Nephron (organoid): ENCODE measurements at regions not wholly inside any gene's neighbourhood (a gene's known extent, or its start where the extent isn't known, plus 50 kb on each side); places are given as distances from the start of the nearest gene placed in this dataset.

Source experiments
- H3K27ac Mint-ChIP-seq, 3 experiments: 2 replicates each; pipeline ENCODE4 v1.8.0; 2020; ENCODE audit warnings: mixed read lengths in 3 of 3, mild to moderate bottlenecking in 2 of 3, moderate library complexity in 1 of 3
- H3K27me3 Mint-ChIP-seq: 2 replicates; pipeline ENCODE4 v1.8.0; 2021; ENCODE audit warnings: low read depth, mild to moderate bottlenecking, moderate library complexity, mixed read lengths
- H3K36me3 Mint-ChIP-seq: 2 replicates; pipeline ENCODE4 v1.8.0; 2020; ENCODE audit warnings: low read depth, mixed read lengths
- H3K4me1 Mint-ChIP-seq: 2 replicates; pipeline ENCODE4 v1.8.0; 2020; ENCODE audit warnings: mixed read lengths
- H3K4me3 Mint-ChIP-seq, 3 experiments: 2 replicates each; pipeline ENCODE4 v1.8.0; 2020; ENCODE audit warnings: mild to moderate bottlenecking in 3 of 3, mixed read lengths in 3 of 3, moderate library complexity in 2 of 3
- H3K9me3 Mint-ChIP-seq: 2 replicates; pipeline ENCODE4 v1.8.0; 2020; ENCODE audit warnings: mixed read lengths
- TF ChIP-seq, protein P1 (sequence below), 3 experiments: fragments of 200-600 bp; sonication (generic); IDR thresholded peaks; one replicate each; pipeline ENCODE4 v1.5.0; 2021; ENCODE audit warnings: antibody characterized with exemption in 3 of 3; ENCODE audit not compliant: unreplicated experiment in 3 of 3

- H3K4me3 Mint-ChIP-seq, result no peak overlapping the region
- H3K27me3 Mint-ChIP-seq, result peaks cover 17% of the 10 kb centered on the region
- H3K36me3 Mint-ChIP-seq, result no peaks in the 10 kb centered on the region
- no peak overlapping the region for H3K27ac Mint-ChIP-seq
- no peaks in the 10 kb centered on the region for H3K9me3 Mint-ChIP-seq
- H3K4me1 Mint-ChIP-seq, result no peaks in the 10 kb centered on the region
- TF ChIP-seq, protein P1, sequence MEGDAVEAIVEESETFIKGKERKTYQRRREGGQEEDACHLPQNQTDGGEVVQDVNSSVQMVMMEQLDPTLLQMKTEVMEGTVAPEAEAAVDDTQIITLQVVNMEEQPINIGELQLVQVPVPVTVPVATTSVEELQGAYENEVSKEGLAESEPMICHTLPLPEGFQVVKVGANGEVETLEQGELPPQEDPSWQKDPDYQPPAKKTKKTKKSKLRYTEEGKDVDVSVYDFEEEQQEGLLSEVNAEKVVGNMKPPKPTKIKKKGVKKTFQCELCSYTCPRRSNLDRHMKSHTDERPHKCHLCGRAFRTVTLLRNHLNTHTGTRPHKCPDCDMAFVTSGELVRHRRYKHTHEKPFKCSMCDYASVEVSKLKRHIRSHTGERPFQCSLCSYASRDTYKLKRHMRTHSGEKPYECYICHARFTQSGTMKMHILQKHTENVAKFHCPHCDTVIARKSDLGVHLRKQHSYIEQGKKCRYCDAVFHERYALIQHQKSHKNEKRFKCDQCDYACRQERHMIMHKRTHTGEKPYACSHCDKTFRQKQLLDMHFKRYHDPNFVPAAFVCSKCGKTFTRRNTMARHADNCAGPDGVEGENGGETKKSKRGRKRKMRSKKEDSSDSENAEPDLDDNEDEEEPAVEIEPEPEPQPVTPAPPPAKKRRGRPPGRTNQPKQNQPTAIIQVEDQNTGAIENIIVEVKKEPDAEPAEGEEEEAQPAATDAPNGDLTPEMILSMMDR (IDR thresholded peaks at IDR 0.05; ENCODE audit: unreplicated experiment in 3 of 3), result no peak
Observed at GRCh38 chr7:111663771-111664170, 101.5 kb upstream of the IMMP2L start.

GRCh38 chr7:111662386-111662785, 100.1 kb upstream of the IMMP2L start:
- H3K9me3 Mint-ChIP-seq, result peaks cover under 1% of the 10 kb centered on the region
- TF ChIP-seq, protein P1 (IDR thresholded peaks at IDR 0.05; ENCODE audit: unreplicated experiment in 3 of 3), result no peak
- H3K4me3 Mint-ChIP-seq, result no peak overlapping the region
- no peaks in the 10 kb centered on the region for H3K4me1 Mint-ChIP-seq
- peaks cover 15% of the 10 kb centered on the region for H3K27me3 Mint-ChIP-seq
- no peaks in the 10 kb centered on the region for H3K36me3 Mint-ChIP-seq
- no peak overlapping the region for H3K27ac Mint-ChIP-seq

- Mint-ChIP-seq H3K36me3 (no peaks in the 10 kb centered on the region), H3K27ac (no peak overlapping the region), H3K4me1 (no peaks in the 10 kb centered on the region), H3K9me3 (peaks cover 6% of the 10 kb centered on the region), H3K4me3 (no peak overlapping the region), H3K27me3 (peaks cover 5% of the 10 kb centered on the region)
- TF ChIP-seq, protein P1 (IDR thresholded peaks at IDR 0.05; ENCODE audit: unreplicated experiment in 3 of 3), result no peak
Observed at GRCh38 chr7:111660478-111660877, 98.2 kb upstream of the IMMP2L start.

DNA sequence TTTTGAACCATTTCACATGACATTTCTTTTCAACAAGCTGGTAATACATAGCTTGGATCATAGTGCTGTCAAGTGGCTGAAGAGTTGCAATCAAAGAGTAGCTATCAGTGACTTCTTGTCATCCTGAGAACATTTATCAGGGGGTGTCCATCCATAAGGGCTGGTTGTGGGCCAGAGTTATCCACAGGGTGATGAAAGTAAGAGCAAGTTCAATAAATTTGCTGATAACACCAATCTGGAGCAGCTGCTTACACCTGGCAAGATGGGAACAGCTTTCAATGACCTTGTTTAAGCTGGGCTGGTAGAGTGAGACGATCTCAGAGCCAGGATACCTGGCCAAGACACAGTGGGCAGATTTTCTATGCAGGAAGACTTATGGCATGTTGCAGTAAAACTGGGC, 96.3 kb upstream of the IMMP2L start:
- Mint-ChIP-seq H3K27ac (no peak overlapping the region), H3K36me3 (no peaks in the 10 kb centered on the region), H3K9me3 (peaks cover 13% of the 10 kb centered on the region), H3K4me1 (peaks cover 4% of the 10 kb centered on the region), H3K27me3 (peaks cover 3% of the 10 kb centered on the region), H3K4me3 (no peak overlapping the region)
- TF ChIP-seq, protein P1 (IDR thresholded peaks at IDR 0.05; ENCODE audit: unreplicated experiment in 3 of 3), result no peak

DNA sequence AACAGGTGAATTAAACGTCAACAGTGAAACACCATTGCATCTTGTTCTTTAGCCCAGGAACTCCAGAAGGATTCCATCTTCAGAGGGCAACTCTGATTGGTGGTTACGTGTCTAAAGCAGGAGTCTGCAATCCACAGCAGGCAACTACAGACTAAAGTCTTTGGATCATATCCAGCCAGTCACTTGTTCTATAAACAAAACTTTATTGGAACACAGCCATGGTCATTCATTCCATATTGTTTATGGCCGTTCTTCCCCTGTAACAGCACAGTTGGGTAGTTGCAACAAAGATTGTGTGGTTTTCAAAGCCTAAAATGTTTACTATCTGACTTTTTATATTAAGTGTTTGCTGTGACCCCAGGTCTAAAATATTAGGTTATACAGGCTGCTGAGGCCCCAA, 94.7 kb upstream of the IMMP2L start:
- peaks cover 3% of the 10 kb centered on the region for H3K27me3 Mint-ChIP-seq
- no peak overlapping the region for H3K27ac Mint-ChIP-seq
- H3K4me1 Mint-ChIP-seq, result peaks cover 4% of the 10 kb centered on the region
- TF ChIP-seq, protein P1 (IDR thresholded peaks at IDR 0.05; ENCODE audit: unreplicated experiment in 3 of 3), result no peak
- H3K9me3 Mint-ChIP-seq, result peaks cover 18% of the 10 kb centered on the region
- no peak overlapping the region for H3K4me3 Mint-ChIP-seq
- peaks cover 4% of the 10 kb centered on the region for H3K36me3 Mint-ChIP-seq

GRCh38 chr7:111654343-111654742, 92.1 kb upstream of the IMMP2L start:
- TF ChIP-seq, protein P1 (IDR thresholded peaks at IDR 0.05; ENCODE audit: unreplicated experiment in 3 of 3), result no peak
- Mint-ChIP-seq H3K27ac (no peak overlapping the region), H3K4me1 (peaks cover 11% of the 10 kb centered on the region), H3K36me3 (peaks cover 4% of the 10 kb centered on the region), H3K4me3 (no peak overlapping the region), H3K27me3 (peaks cover 3% of the 10 kb centered on the region), H3K9me3 (peaks cover 18% of the 10 kb centered on the region)
